Ovary (tissue), 3 donors: ENCODE measurements at regions not wholly inside any gene's neighbourhood (a gene's known extent, or its start where the extent isn't known, plus 50 kb on each side); places are given as distances from the start of the nearest gene placed in this dataset.

Experiments used
- CTCF ChIP-seq, 3 donors: fragments of 450-650 bp in 2 of 3; fragments of 200-600 bp in 1 of 3; IDR thresholded peaks; one replicate each; pipeline versions ENCODE4 v1.5.1 to v1.8.0; 2016 to 2022; ENCODE audit warnings: antibody characterized with exemption in 3 of 3, mild to moderate bottlenecking in 1 of 3
- EP300 ChIP-seq: sonication (generic); formaldehyde crosslinking; IDR thresholded peaks from one replicate; pipeline ENCODE4 v1.6.1; 2017; ENCODE audit warnings: antibody characterized with exemption
- POLR2A ChIP-seq: fragments of 450-650 bp; IDR thresholded peaks from one replicate; pipeline ENCODE4 v1.6.1; 2017; ENCODE audit warnings: antibody characterized with exemption, mild to moderate bottlenecking, moderate library complexity
- donor health status: DM: no; HTN: no; CAD: no.

DNA sequence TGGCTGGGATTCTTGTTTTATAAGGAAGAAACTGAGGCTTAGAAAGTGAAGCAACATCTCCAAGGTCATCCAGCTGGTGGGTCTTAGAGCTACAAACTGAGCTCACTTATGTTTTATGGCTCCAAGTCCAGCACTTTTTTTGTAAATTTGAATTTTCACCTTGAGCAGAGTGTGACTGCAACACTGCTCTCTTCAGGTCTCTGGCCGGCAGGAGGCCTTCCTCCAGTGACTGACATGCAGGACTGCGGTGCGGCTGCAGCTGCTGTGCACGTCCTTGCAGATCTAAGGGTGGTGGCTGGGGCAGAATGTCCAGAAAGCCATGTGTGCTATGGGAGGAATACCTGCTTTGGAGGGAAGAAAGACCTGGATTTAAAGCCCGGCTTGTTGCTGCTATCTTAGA, 284.2 kb upstream of the POU3F1 start:
- no peak for TF ChIP-seq EP300
- no peak for TF ChIP-seq CTCF (IDR thresholded peaks at IDR 0.05)
- TF ChIP-seq POLR2A, result no peak
